HCT116 (cell line): ENCODE measurements at regions not wholly inside any gene's neighbourhood (a gene's known extent, or its start where the extent isn't known, plus 50 kb on each side); places are given as distances from the start of the nearest gene placed in this dataset.

Experiments
- ATAC-seq: fragments of 200-7000 bp; cut with Tn5 transposase; 2 replicates; pipeline ENCODE4 v1.9.1; 2020; ENCODE audit warnings: mild to moderate bottlenecking, moderate library complexity
- BruUV-seq: library from RNA; stranded (reverse); fragments of 400-500 nt; replicated peaks from 2 replicates; lab custom pipeline; 2021; lab: Mats Ljungman, UMichigan
- CTCF ChIA-PET: fragments of 300-600 bp; sonication (Branson Sonifier 250); formaldehyde crosslinking; loops from one replicate; lab custom pipeline; 2021; ENCODE audit warnings: antibody characterized with exemption; lab: Charles Lee
- POLR2A ChIA-PET: fragments of 300-600, 350-600 bp; sonication (Branson Sonifier 250); formaldehyde crosslinking; loops from one replicate; lab custom pipeline; 2021; ENCODE audit warnings: antibody characterized with exemption; lab: Charles Lee
- RAD21 ChIA-PET, 2 experiments: fragments of 300-600 bp; sonication (Branson Sonifier 250); formaldehyde crosslinking; loops; one replicate each; lab custom pipeline; 2023; ENCODE audit warnings: low total read pairs in 2 of 2; ENCODE audit not compliant: uncharacterized antibody in 2 of 2, unreplicated experiment in 2 of 2, low non-redundant PET in 1 of 2; lab: Charles Lee
- DNase-seq: peaks from one replicate; pipeline ENCODE4 v3.0.0-alpha.2; 2010; ENCODE audit warnings: low read depth, low spot score
- H2AFZ ChIP-seq: fragments of 200-600 bp; shearing (Covaris generic), sonication (generic); 2 replicates; pipeline ENCODE4 v1.6.1; 2017; ENCODE audit warnings: low read depth, mixed run types, mixed read lengths, antibody characterized with exemption, low read length; ENCODE audit not compliant: poor library complexity, severe bottlenecking
- H3K27ac ChIP-seq: 2 replicates; pipeline ENCODE4 v1.5.1; 2012; ENCODE audit warnings: low read depth, low read length
- H3K27me3 ChIP-seq: fragments of 200-600 bp; sonication (generic); 2 replicates; pipeline ENCODE4 v1.6.1; 2016; ENCODE audit warnings: mixed run types, low read length, mixed read lengths; ENCODE audit not compliant: insufficient read depth
- H3K36me3 ChIP-seq, 2 experiments: fragments of 200-500 bp in 1 of 2; fragments of 200-600 bp in 1 of 2; sonication (Bioruptor generic) in 1 of 2; sonication (generic) in 1 of 2; 2 replicates each; pipeline versions ENCODE4 v1.5.1 to v1.6.1; 2014 to 2016; ENCODE audit warnings: low read length in 2 of 2, inconsistent platforms in 1 of 2, mixed read lengths in 1 of 2, mixed run types in 1 of 2; ENCODE audit not compliant: insufficient read depth in 2 of 2, control insufficient read depth in 1 of 2
- H3K4me1 ChIP-seq, 2 experiments: fragments of 200-600 bp in 1 of 2; sonication (generic) in 1 of 2; 2 replicates each; pipeline versions ENCODE4 v1.5.1 to v1.6.1; 2012 to 2017; ENCODE audit warnings: low read length in 2 of 2, inconsistent platforms in 1 of 2, mild to moderate bottlenecking in 1 of 2, mixed read lengths in 1 of 2, mixed run types in 1 of 2, moderate library complexity in 1 of 2; ENCODE audit not compliant: insufficient read depth in 2 of 2, control insufficient read depth in 1 of 2
- H3K4me2 ChIP-seq: fragments of 200-600 bp; sonication (generic); 2 replicates; pipeline ENCODE4 v1.6.1; 2017; ENCODE audit warnings: mixed run types, low read length, mixed read lengths
- H3K4me3 ChIP-seq, 2 experiments: fragments of 200-600 bp in 1 of 2; sonication (generic) in 1 of 2; replicated peaks in 1 of 2; 2 replicates each; pipeline ENCODE4 v1.5.1; 2011 to 2016; ENCODE audit warnings: low read length in 2 of 2, control low read depth in 1 of 2, low read depth in 1 of 2, mild to moderate bottlenecking in 1 of 2, mixed read lengths in 1 of 2, mixed run types in 1 of 2
- H3K79me2 ChIP-seq: fragments of 200-600 bp; sonication (generic); 2 replicates; pipeline ENCODE4 v1.6.1; 2017; ENCODE audit warnings: mild to moderate bottlenecking, mixed run types, low read length, moderate library complexity, mixed read lengths; ENCODE audit not compliant: insufficient read depth
- H3K9ac ChIP-seq: fragments of 200-600 bp; sonication (generic); 2 replicates; pipeline ENCODE4 v1.6.1; 2016; ENCODE audit warnings: low read length, mixed read lengths
- H3K9me2 ChIP-seq: fragments of 200-600 bp; sonication (generic), shearing (Covaris generic); 2 replicates; pipeline ENCODE4 v1.6.1; 2017; ENCODE audit warnings: mixed run types, mild to moderate bottlenecking, moderate library complexity; ENCODE audit not compliant: insufficient read depth
- H3K9me3 ChIP-seq, 2 experiments: fragments of 200-500 bp in 1 of 2; fragments of 200-600 bp in 1 of 2; sonication (Bioruptor generic) in 1 of 2; sonication (generic) in 1 of 2; 2 replicates each; pipeline ENCODE4 v1.6.1; 2014 to 2017; ENCODE audit warnings: low read length in 2 of 2, mixed read lengths in 2 of 2, inconsistent platforms in 1 of 2, low read depth in 1 of 2, mild to moderate bottlenecking in 1 of 2, mixed run types in 1 of 2, moderate library complexity in 1 of 2; ENCODE audit not compliant: control insufficient read depth in 1 of 2, insufficient read depth in 1 of 2
- H4K20me1 ChIP-seq: fragments of 200-600 bp; sonication (generic), shearing (Covaris generic); 2 replicates; pipeline ENCODE4 v1.6.1; 2017; ENCODE audit warnings: mixed run types, mild to moderate bottlenecking, moderate library complexity; ENCODE audit not compliant: insufficient read depth
- CBX3 ChIP-seq: IDR thresholded peaks from 2 replicates; pipeline ENCODE4 v1.6.1; 2012; ENCODE audit warnings: low read depth
- CTCF ChIP-seq, 3 experiments: fragments of 200-600 bp in 1 of 3; sonication (generic) in 1 of 3; IDR thresholded peaks in 2 of 3; conservative IDR thresholded peaks in 1 of 3; 2 replicates each; pipeline ENCODE4 v1.5.1; 2012 to 2017; ENCODE audit warnings: low read depth in 2 of 3, low read length in 2 of 3, antibody characterized with exemption in 1 of 3, borderline replicate concordance in 1 of 3, control low read depth in 1 of 3, mild to moderate bottlenecking in 1 of 3, mixed read lengths in 1 of 3, mixed run types in 1 of 3, moderate library complexity in 1 of 3; ENCODE audit not compliant: insufficient read depth in 1 of 3
- RAD21 ChIP-seq: IDR thresholded peaks from 2 replicates; pipeline ENCODE4 v1.6.1; 2012; ENCODE audit warnings: low read depth, mild to moderate bottlenecking
- SIN3A ChIP-seq: IDR thresholded peaks from 2 replicates; pipeline ENCODE4 v1.6.1; 2012; ENCODE audit warnings: low read depth
- SRF ChIP-seq: IDR thresholded peaks from 2 replicates; pipeline ENCODE4 v1.6.1; 2012; ENCODE audit warnings: low read depth
- YY1 ChIP-seq: IDR thresholded peaks from 2 replicates; pipeline ENCODE4 v1.6.1; 2011; ENCODE audit warnings: low read length, low read depth, moderate library complexity, mild to moderate bottlenecking; ENCODE audit not compliant: insufficient replicate concordance; ENCODE audit errors: extremely low read depth
- ZNF274 ChIP-seq: fragments of 200-500 bp; sonication (Bioruptor generic); IDR thresholded peaks from 2 replicates; pipeline ENCODE4 v1.6.1; 2014; ENCODE audit warnings: mild to moderate bottlenecking, low read depth, low read length, inconsistent platforms
- intact Hi-C: fragments of 100-400 bp; cut with micrococcal nuclease; formaldehyde crosslinking; loops from 2 replicates; pipeline ENCODE4 v1.10.0; 2022
- TF ChIP-seq, protein P1 (sequence below): IDR thresholded peaks from 2 replicates; pipeline ENCODE4 v1.6.1; 2012

- TF ChIP-seq CBX3 (no peak), SIN3A (no peak), CTCF (IDR thresholded peaks at IDR 0.05 in 2 of 3, conservative IDR thresholded peaks at IDR 0.05 in 1 of 3; ENCODE audit: borderline replicate concordance in 1 of 3, insufficient read depth in 1 of 3, low read depth in 2 of 3, low read length in 2 of 3) (no peak)
- TF ChIP-seq, all 23 proteins: peak for 0
- H3K79me2 ChIP-seq: no peaks in the 10 kb centered on the region
- DNase-seq (no peak), ATAC-seq (no peak)
- no peak overlapping the region for H2AFZ ChIP-seq
- ChIA-PET CTCF (no interaction called here), RAD21 (no interaction called here), POLR2A (no interaction called here)
- H3K9me2 ChIP-seq: no peaks in the 10 kb centered on the region
- H3K4me1 ChIP-seq: no peaks in the 10 kb centered on the region
- BruUV-seq: no TSS peak
- H3K36me3 ChIP-seq: no peaks in the 10 kb centered on the region
- no peak overlapping the region for H3K4me3 ChIP-seq
- intact Hi-C loops: no loop called here
- H3K27me3 ChIP-seq: no peaks in the 10 kb centered on the region
- no peak overlapping the region for H3K9ac ChIP-seq
- no peaks in the 10 kb centered on the region for H3K9me3 ChIP-seq
- no peak overlapping the region for H3K27ac ChIP-seq
- no peaks in the 10 kb centered on the region for H4K20me1 ChIP-seq
- H3K4me2 ChIP-seq: no peak overlapping the region
Observed at GRCh38 chr5:103442750-103443149, 119.8 kb downstream of the NUDT12 start.

GRCh38 chr5:103441523-103441922 is 121.1 kb downstream of the NUDT12 start:
- Histone ChIP-seq H2AFZ (no peak overlapping the region), H4K20me1 (no peaks in the 10 kb centered on the region), H3K9ac (no peak overlapping the region), H3K9me3 (no peaks in the 10 kb centered on the region), H3K9me2 (no peaks in the 10 kb centered on the region), H3K27ac (no peak overlapping the region), H3K4me1 (no peaks in the 10 kb centered on the region), H3K79me2 (no peaks in the 10 kb centered on the region), H3K4me2 (no peak overlapping the region), H3K4me3 (no peak overlapping the region), H3K27me3 (no peaks in the 10 kb centered on the region), H3K36me3 (no peaks in the 10 kb centered on the region)
- BruUV-seq: no TSS peak
- POLR2A ChIA-PET: no interaction called here
- intact Hi-C loops: no loop called here
- DNase-seq (no peak), ATAC-seq (peak; percentile 57)
- TF ChIP-seq, protein P1, sequence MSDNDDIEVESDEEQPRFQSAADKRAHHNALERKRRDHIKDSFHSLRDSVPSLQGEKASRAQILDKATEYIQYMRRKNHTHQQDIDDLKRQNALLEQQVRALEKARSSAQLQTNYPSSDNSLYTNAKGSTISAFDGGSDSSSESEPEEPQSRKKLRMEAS: no peak
- TF ChIP-seq SRF (no peak), CTCF (IDR thresholded peaks at IDR 0.05 in 2 of 3, conservative IDR thresholded peaks at IDR 0.05 in 1 of 3; ENCODE audit: borderline replicate concordance in 1 of 3, insufficient read depth in 1 of 3, low read depth in 2 of 3, low read length in 2 of 3) (peak in 2 of 3 experiments; percentile 35 to 58; a peak in 4 of 6 replicates), RAD21 (peak; percentile 20; the same call in 1 of the 2 replicates), ZNF274 (no peak), YY1 (no peak)
- RAD21 ChIA-PET: no interaction called here
- CTCF ChIA-PET: interaction anchor here (0.8 kb wide), 1 partner anchor 1000 kb away, joined by 3 read pairs; no protein-coding TSS in a partner anchor
